SHP77 treated with DMSO at 0.1 percent for 48 hours (cell line): ENCODE measurements at regions not wholly inside any gene's neighbourhood (a gene's known extent, or its start where the extent isn't known, plus 50 kb on each side); places are given as distances from the start of the nearest gene placed in this dataset.
A peak's percentile ranks its signal among the peaks of the same experiment; 100 is the strongest.
"Not testable (repeated sequence)": the region's sequence is repeated elsewhere in the genome, so short reads cannot be mapped to it uniquely, and the experiment has no call there.

ENCODE experiments used
- DNase-seq: peaks from one replicate; lab custom pipeline; 2025; lab: John Stamatoyannopoulos, UW

DNA sequence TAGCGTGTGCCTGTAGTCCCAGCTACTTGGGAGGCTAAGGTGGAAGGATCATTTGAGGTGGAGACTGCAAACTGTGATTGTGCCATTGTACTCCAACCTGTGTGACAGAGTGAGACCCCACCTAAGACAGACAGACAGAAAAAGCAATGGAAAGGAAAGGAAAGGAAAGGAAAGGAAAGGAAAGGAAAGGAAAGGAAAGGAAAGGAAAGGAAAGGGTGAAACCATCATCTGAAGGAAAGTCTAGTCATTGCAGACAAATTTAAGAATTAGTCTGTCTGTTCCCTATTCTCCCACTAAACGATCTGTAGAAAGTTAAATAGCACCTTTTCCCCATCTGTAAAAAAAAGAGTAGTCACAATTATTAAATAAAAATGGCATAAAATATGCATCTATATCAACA, 91.1 kb upstream of the SKAP2 start:
- no peak for DNase-seq

- no peak for DNase-seq
Measured at GRCh38 chr7:26954951-26955350, 90.6 kb upstream of the SKAP2 start.

DNA sequence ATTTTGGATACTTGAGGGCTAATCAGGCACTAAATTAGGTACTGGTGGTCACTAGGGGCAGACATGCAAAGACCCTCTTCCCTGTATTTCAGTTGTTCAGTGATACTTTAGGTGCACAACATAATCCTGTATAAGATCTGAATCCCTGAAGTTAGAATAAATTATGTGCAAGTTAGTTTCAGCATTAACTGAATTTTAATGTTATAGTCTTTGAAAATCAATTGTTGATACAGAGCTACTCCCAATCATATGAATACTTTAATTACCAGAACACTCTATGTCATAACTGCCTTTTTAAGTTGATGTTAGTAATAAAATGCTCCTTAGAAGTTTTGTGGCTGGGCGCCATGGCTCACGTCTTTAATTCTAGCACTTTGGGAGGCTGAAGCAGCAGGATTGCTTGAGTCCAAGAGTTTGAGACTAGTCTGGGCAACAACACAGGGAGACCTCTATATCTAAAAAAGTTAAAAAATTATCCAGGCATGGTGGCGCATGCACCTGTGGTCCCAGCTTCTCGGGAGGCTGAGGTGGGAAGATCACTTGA, 87.1 kb upstream of the SKAP2 start:
- DNase-seq = no peak

DNA sequence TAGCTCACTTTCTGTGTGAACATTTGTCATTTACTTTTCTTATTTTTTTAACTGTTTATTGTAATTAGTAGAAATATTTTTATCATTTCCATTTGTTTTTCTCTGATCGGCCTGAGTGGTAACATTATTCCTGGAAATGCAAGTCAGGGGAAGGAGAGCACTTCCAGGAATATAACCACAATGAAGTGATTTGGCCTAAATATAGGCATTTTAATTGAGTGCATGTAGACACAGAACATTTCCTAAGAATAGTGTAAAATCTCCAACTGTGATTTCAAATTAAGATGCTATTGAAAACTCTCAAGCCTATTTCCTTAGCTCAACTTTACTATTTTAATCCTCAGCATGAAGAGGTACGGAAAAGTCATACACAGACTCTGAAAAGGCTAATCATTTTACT, 86.5 kb upstream of the SKAP2 start:
- no peak for DNase-seq

DNA sequence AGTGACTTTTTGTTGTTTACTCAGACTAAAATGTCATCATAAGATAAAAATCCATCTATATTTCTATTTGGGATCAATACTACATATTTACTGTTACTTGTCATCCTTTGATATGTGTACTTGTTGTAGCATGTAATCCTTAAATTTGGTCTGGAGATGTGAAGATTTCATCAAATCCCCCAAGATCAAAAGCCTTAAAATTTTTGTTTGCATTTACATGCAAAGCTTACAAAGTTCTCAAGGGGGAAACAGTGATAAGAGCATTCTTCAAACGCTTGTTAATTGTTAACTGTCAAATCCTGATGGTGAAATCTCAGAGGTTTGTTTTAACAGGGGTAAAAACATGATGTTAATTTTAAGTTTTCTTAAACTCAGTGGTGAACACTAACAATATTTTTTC, 84.9 kb upstream of the SKAP2 start:
- DNase-seq = no peak

DNA sequence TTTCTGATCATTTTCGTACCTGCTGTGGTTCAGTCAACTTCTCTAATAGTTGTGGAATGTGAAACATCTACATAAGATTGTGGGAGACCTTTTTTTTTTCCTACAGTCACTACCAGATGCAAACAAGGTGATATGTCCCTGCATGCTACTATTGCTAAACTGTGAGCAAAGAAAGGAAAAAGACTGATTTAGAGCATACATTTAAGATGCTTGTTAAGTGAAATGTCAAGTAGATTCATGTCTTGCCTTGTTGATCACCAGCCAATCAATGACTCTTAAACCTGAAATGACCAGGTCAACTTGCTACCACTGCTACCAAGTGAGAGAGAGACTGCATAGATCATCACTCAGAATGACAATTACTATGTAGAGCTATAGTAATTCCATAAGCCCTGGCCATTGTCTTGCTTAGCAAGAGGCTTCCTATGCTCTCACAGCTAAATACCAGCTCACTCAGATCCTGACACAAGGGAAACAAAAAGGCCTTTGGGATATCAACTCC, 84.3 kb upstream of the SKAP2 start:
- no peak for DNase-seq

- DNase-seq = peak; percentile 67
Measured at GRCh38 chr7:26944501-26945358, 80.3 kb upstream of the SKAP2 start.

GRCh38 chr7:26937939-26938623, 73.7 kb upstream of the SKAP2 start:
- DNase-seq = no peak

DNA sequence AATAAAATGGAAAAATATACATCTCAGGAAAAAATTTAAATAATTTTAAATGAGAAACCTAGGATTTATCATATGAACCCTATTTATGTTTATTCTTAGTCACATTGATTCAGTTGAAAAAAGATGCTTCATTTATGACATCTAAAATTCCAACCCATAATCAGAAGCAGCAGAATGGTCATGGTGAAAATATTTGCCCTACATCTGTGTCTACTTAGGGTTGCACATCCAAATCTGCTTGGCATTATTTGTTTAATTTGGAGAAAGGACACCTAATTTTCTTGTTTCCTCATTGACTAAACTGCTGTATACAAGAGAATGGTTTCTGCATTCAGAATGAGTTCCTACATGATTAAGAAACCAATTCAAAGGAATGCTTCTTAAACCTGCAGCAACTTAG, 72.9 kb upstream of the SKAP2 start:
- no peak for DNase-seq

GRCh38 chr7:26932616-26933015, 68.2 kb upstream of the SKAP2 start:
- DNase-seq = not testable (repeated sequence)

DNA sequence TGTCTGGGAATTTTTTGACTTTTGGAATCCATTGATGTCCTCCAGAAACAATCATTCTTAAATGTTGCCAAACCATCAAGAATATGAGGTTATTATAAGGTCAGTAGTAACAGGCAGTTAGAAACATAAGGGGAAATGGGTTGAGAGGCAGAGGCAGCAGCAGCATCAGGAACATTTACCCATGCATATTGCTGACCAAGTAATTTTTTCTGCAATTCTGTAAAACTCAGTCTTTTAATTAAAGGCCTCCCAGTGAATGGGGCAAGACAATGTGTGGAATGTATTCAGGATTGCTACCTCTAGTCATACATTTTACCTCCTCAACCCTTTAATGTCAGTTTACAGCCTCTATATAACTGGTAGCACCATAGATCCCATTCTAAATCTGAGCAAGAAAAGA, 66.5 kb upstream of the SKAP2 start:
- DNase-seq = no peak

DNA sequence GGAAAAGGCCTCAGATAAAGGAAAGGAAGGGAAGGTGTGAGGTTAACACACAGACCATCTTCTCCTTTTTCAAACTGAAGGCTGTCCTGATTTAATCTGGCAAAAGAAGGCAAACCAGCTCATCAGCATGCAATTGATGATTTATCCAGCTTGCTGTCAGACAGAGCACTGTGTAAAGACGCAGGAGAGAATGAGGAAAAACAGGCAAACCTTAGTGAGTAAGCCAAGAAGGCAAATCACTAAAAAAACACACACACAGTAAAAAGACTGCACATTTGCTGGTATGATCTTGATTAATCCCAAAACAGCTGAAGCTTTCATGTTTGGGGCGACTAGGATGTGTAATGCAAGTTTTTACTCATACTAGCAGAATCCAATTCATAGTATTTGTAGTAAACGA, 65.8 kb upstream of the SKAP2 start:
- DNase-seq = no peak

DNA sequence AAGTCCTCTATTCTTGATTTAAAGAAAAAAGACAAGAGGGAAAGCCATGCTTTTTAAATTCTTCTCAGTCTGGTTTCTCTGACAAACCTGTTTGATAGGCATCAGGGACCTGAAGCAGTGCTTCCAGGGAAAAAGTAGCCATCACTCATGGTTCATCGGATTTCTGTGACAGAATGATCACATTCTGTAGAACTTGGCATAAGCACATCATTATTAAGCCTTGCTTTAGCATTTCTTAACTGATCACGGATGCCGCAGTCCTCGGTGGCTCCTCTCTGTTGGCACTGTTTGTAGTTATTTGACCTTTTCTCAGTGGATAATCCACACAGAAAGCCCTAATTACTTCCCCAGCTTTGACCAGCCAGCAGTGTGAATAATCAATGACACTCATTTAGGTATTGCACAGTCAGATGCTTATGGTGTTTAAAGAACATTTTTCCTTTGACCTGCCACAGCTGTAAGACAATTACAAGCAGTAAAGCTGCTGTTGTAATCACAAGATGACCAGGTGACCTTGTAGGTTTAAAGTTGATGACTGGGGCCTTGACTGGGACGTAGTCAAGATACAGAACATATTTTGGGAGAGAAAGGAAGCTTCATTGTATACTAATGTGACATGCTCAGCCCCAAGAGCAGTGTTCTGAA, 64.4 kb upstream of the SKAP2 start:
- no peak for DNase-seq

DNA sequence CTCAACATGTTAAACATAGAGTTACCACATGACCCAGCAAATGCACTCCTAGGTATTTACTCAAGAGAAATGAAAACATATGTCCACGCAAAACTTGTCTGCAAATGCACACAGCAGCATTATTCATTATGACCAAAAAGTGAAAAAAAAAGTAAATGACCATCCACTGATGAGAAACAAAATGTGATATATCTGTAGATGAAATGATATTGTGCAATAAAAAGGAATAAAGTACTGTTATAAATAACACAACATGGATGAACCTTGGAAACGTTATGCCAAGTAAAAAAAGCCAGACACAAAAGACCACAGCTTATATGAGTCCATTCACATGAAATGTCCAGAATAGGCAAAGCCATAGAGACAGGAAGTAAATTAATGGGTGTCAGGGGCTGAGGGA, 61.4 kb upstream of the SKAP2 start:
- DNase-seq = no peak

GRCh38 chr7:26924149-26924767, 59.9 kb upstream of the SKAP2 start:
- no peak for DNase-seq

DNA sequence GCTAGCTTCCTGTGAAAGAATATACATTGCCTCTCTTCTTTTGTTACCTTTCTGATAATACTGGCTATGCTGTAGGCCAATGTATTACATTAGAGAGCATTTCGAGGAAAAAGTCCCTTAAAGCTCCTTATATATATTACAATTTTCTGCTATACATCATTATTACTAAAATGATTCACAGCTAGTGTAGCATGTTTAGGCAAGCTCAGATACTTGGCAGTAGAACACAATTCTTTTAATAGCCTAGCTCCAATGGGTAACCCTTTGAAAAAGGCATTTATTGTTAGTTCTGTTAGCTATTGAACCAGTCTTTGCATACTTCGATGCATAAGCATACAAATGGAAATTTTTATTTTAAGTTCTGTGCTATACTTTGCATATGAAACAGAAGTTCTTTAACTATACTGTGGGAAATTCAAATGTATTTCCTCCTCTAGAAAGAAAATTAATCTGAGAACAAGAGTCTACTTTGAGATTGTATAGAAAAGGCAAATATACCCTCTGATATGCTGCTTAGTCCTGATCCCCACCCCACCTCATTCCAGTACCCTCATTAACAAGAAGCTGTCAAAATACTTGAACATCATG, 55.6 kb upstream of the SKAP2 start:
- no peak for DNase-seq

- no peak for DNase-seq
Measured at GRCh38 chr7:26918241-26918640, 53.9 kb upstream of the SKAP2 start.

GRCh38 chr7:26916779-26917320, 52.5 kb upstream of the SKAP2 start:
- DNase-seq = no peak

DNA sequence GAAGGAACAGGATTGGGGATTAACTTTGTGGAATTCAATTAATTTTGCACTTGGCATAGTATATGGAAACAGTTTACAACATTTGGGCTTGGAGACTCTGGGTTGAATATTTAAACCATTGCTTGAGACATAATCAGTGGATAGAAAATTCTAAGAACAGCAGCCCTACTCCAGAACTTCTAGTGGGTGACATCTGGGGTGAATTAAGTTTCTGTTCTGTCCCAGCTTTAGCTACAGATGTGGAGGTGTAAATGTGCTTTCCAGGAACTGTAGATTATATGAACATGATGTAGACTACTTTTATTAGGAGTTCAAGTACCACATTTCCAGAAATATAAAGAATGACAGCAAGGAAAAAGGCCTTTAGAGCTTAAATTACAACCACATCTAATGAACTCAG, 51.9 kb upstream of the SKAP2 start:
- no peak for DNase-seq
